OCI-LY7 (cell line): ENCODE measurements at regions not wholly inside any gene's neighbourhood (a gene's known extent, or its start where the extent isn't known, plus 50 kb on each side); places are given as distances from the start of the nearest gene placed in this dataset.

Experiments used
- BruUV-seq: library from RNA; stranded (reverse); fragments of 400-500 nt; replicated peaks from 2 replicates; lab custom pipeline; 2021; lab: Mats Ljungman, UMichigan
- CTCF ChIA-PET: fragments of 300-600 bp; sonication (Branson Sonifier 250); formaldehyde crosslinking; loops from one replicate; lab custom pipeline; 2022; ENCODE audit warnings: antibody characterized with exemption; ENCODE audit not compliant: unreplicated experiment; lab: Charles Lee
- POLR2A ChIA-PET: fragments of 300-600 bp; sonication (Branson Sonifier 250); formaldehyde crosslinking; loops from one replicate; lab custom pipeline; 2022; ENCODE audit warnings: antibody characterized with exemption; lab: Charles Lee
- DNase-seq: peaks from one replicate; pipeline ENCODE4 v3.0.0-alpha.2; 2015; ENCODE audit warnings: low spot score
- H2AFZ ChIP-seq: fragments of 200-600 bp; sonication (generic), shearing (Covaris generic); 2 replicates; pipeline ENCODE4 v1.6.1; 2014; ENCODE audit warnings: mild to moderate bottlenecking, antibody characterized with exemption, low read length, moderate library complexity
- H3K27ac ChIP-seq: fragments of 200-600 bp; sonication (generic); 2 replicates; pipeline ENCODE4 v1.5.1; 2014; ENCODE audit warnings: mixed run types, low read depth, mild to moderate bottlenecking, moderate library complexity, low read length, inconsistent platforms; ENCODE audit not compliant: poor library complexity, severe bottlenecking
- H3K36me3 ChIP-seq: fragments of 200-600 bp; sonication (generic); 2 replicates; pipeline ENCODE4 v1.6.1; 2014; ENCODE audit warnings: mild to moderate bottlenecking, antibody characterized with exemption, low read length, moderate library complexity, mixed read lengths; ENCODE audit not compliant: insufficient read depth
- H3K4me1 ChIP-seq: fragments of 200-600 bp; sonication (generic); 2 replicates; pipeline ENCODE4 v1.5.1; 2014; ENCODE audit warnings: mild to moderate bottlenecking, low read length; ENCODE audit not compliant: insufficient read depth, poor library complexity, severe bottlenecking
- H3K4me2 ChIP-seq: fragments of 200-600 bp; sonication (generic); 2 replicates; pipeline ENCODE4 v1.6.1; 2014; ENCODE audit warnings: mild to moderate bottlenecking, low read length
- H3K4me3 ChIP-seq: fragments of 200-600 bp; sonication (generic); 2 replicates; pipeline ENCODE4 v1.5.1; 2014; ENCODE audit warnings: mild to moderate bottlenecking, low read depth, low read length; ENCODE audit not compliant: poor library complexity, severe bottlenecking
- H3K79me2 ChIP-seq: fragments of 200-600 bp; sonication (generic); 2 replicates; pipeline ENCODE4 v1.6.1; 2016; ENCODE audit warnings: low read depth, mild to moderate bottlenecking, low read length, moderate library complexity, mixed read lengths; ENCODE audit not compliant: insufficient read depth
- H3K9me2 ChIP-seq: fragments of 200-600 bp; sonication (generic); 2 replicates; pipeline ENCODE4 v1.6.1; 2016; ENCODE audit warnings: mild to moderate bottlenecking, low read length, mixed read lengths; ENCODE audit not compliant: insufficient read depth
- H3K9me3 ChIP-seq: fragments of 200-600 bp; sonication (generic); 2 replicates; pipeline ENCODE4 v1.6.1; 2014; ENCODE audit warnings: mild to moderate bottlenecking, mixed run types, low read length, mixed read lengths
- H4K20me1 ChIP-seq: fragments of 200-600 bp; sonication (generic); 2 replicates; pipeline ENCODE4 v1.6.1; 2014; ENCODE audit warnings: mild to moderate bottlenecking, antibody characterized with exemption, low read length, moderate library complexity, mixed read lengths; ENCODE audit not compliant: insufficient read depth
- EZH2phosphoT487 ChIP-seq: fragments of 200-600 bp; sonication (generic); IDR thresholded peaks from 2 replicates; pipeline ENCODE4 v1.6.1; 2018; ENCODE audit warnings: low read depth, borderline replicate concordance, mild to moderate bottlenecking, mixed run types, antibody characterized with exemption, low read length, moderate library complexity, mixed read lengths
- intact Hi-C: fragments of 100-400 bp; cut with micrococcal nuclease; formaldehyde crosslinking; loops from one replicate; pipeline ENCODE4 v1.10.0; 2022; ENCODE audit not compliant: unreplicated experiment
- TF ChIP-seq, protein P1 (sequence below): fragments of 200-600 bp; sonication (generic); conservative IDR thresholded peaks from 2 replicates; pipeline ENCODE4 v1.5.1; 2014; ENCODE audit warnings: mild to moderate bottlenecking, antibody characterized with exemption, low read length, moderate library complexity, mixed read lengths

DNA sequence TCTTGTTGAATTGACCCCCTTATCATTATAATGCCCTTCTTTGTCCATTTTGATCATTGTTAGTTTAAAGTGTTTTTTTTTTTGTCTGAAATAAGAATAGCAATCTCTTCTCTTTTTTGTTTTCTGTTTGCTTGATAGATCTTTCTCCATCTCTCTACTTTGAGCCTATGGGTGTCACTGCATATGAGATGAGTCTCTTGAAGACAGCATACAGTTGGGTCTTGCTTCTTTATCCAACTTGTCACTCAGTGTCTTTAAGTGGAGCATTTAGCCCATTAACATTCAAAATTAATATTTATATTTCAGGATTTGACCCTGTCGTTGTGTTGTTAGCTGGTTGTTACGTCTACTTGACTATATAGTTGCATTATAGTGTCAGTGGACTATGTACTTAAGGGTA is 135.4 kb downstream of the HMHB1 start:
- Histone ChIP-seq H4K20me1 (no peaks in the 10 kb centered on the region), H3K9me2 (no peaks in the 10 kb centered on the region), H3K79me2 (no peaks in the 10 kb centered on the region), H3K36me3 (no peaks in the 10 kb centered on the region), H2AFZ (no peak overlapping the region), H3K9me3 (no peaks in the 10 kb centered on the region), H3K4me3 (no peak overlapping the region), H3K4me1 (no peaks in the 10 kb centered on the region), H3K4me2 (no peak overlapping the region), H3K27ac (no peak overlapping the region)
- BruUV-seq: no TSS peak
- TF ChIP-seq, protein P1, sequence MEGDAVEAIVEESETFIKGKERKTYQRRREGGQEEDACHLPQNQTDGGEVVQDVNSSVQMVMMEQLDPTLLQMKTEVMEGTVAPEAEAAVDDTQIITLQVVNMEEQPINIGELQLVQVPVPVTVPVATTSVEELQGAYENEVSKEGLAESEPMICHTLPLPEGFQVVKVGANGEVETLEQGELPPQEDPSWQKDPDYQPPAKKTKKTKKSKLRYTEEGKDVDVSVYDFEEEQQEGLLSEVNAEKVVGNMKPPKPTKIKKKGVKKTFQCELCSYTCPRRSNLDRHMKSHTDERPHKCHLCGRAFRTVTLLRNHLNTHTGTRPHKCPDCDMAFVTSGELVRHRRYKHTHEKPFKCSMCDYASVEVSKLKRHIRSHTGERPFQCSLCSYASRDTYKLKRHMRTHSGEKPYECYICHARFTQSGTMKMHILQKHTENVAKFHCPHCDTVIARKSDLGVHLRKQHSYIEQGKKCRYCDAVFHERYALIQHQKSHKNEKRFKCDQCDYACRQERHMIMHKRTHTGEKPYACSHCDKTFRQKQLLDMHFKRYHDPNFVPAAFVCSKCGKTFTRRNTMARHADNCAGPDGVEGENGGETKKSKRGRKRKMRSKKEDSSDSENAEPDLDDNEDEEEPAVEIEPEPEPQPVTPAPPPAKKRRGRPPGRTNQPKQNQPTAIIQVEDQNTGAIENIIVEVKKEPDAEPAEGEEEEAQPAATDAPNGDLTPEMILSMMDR: no peak
- TF ChIP-seq EZH2phosphoT487: no peak
- intact Hi-C loops: no loop called here
- no peak for DNase-seq
- CTCF ChIA-PET: no interaction called here
- POLR2A ChIA-PET: interaction anchor here (1.2 kb wide), 1 partner anchor 9 kb away, joined by 3 read pairs; no protein-coding TSS in a partner anchor

DNA sequence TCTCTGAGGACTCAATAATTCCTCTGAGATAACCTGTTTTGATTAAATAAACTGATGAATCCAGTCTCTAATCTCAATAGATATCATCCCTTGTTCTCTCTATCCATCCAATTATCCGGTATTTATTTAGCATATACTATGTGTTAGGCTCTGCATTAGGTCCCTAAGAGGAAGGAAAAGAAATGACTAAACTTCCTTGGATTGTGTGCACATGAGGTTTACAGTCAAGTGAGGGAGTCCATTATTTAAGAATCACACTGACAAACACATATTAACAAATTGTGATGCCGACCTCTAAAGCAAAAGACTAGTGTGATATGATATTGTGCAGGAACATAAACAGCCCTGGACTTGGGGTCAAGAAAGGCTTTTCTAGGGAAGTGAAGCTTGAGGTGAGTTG is 140.8 kb downstream of the HMHB1 start:
- Histone ChIP-seq H3K9me2 (no peaks in the 10 kb centered on the region), H3K4me2 (no peak overlapping the region), H4K20me1 (no peaks in the 10 kb centered on the region), H2AFZ (no peak overlapping the region), H3K36me3 (no peaks in the 10 kb centered on the region), H3K4me3 (no peak overlapping the region), H3K27ac (no peak overlapping the region), H3K9me3 (no peaks in the 10 kb centered on the region), H3K4me1 (no peaks in the 10 kb centered on the region), H3K79me2 (no peaks in the 10 kb centered on the region)
- DNase-seq: no peak
- TF ChIP-seq, protein P1: no peak
- no peak for TF ChIP-seq EZH2phosphoT487
- no TSS peak for BruUV-seq
- intact Hi-C loops: no loop called here
- ChIA-PET CTCF (no interaction called here), POLR2A (no interaction called here)

DNA sequence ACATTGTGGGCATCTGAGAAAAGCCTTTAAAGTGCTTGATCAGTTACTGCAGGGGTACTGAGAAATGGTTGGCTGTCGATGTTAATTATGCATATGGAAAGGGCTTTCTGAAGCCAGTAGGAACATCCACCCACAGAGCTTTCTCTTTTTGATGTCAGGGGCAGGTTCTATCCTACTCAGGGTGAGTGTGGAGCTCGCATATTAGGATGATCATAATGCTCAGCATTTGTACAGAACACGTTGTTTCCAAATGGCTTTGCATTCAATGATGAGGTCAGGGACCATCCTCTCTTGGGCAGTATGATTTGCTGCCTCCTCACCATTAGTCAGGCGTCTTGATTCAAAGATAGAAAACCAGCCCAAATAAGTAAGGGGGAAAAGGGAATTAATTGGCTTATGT is 141.9 kb downstream of the HMHB1 start:
- Histone ChIP-seq H3K9me3 (no peaks in the 10 kb centered on the region), H3K4me2 (no peak overlapping the region), H3K36me3 (no peaks in the 10 kb centered on the region), H3K9me2 (no peaks in the 10 kb centered on the region), H4K20me1 (no peaks in the 10 kb centered on the region), H2AFZ (no peak overlapping the region), H3K4me3 (no peak overlapping the region), H3K27ac (no peak overlapping the region), H3K79me2 (no peaks in the 10 kb centered on the region), H3K4me1 (no peaks in the 10 kb centered on the region)
- ChIA-PET POLR2A (interaction anchor here (0.8 kb wide), 1 partner anchor 38 kb away, joined by 6 read pairs; no protein-coding TSS in a partner anchor), CTCF (no interaction called here)
- TF ChIP-seq, protein P1: no peak
- no peak for TF ChIP-seq EZH2phosphoT487
- BruUV-seq: no TSS peak
- intact Hi-C loops: no loop called here
- DNase-seq: no peak
